ENCODE measurements at regions not wholly inside any gene's neighbourhood (a gene's known extent, or its start where the extent isn't known, plus 50 kb on each side); places are given as distances from the start of the nearest gene placed in this dataset.
A peak's percentile ranks its signal among the peaks of the same experiment; 100 is the strongest.

DNA sequence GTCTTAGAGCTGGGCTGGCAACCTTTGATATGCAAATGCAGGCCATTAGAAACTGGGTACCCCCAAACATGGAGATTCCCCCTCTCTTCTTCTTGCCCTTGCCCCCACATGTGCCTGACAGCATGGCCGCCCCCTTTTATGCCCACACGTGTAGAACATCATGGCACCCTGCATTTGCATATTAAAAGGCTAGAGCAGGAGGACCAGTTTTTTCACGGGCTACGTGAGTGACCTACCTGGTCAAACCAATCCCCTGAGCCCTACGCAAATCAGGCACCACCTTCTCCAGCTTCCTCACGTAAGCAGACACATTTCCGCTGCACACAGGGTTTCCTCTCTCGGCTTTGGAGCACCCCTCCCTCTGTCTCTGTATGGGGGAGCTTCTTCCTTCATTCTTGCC lies 110.9 kb upstream of the COPS8 start:
- DNase-seq = no peak

GRCh38 chr2:236975766-236976165 lies 109.9 kb upstream of the COPS8 start:
- DNase-seq = no peak

DNA sequence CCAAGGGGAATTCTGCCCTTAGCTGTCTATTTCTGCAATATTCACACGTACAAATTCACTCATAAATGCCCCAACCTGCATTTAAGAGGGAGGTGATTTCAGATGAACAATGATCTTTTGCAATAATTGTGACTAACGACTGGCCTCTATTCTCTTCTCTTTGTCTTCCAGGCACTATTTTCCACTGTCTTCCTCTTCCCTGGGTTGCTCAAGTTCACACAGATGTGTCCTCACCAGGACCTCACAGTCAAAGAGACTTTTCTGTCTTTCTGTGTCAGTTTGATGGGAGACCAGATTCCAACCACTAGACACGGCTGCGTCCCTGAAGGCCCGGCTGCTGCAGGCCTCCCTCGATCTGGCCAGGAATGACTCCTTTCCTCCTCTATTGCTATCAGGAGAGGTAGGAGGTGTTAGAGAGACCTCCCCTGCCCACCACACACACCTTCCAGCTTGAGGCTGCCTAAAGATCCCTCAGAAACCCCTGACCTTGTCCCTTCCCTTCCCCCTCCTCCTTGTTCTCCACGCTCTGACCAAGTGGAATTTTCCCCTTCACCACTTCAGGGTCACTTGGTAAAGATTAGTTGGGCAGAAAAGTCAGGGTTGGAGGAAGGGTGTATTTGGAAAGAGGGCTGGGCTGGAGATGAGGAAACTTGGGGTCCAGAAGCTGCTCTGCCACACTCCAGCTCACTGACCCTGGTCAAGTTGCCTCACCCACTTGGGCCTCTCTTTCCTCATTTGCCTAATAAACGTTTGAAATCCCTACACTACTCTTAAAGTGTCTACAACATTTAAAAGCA lies 109.2 kb upstream of the COPS8 start:
- DNase-seq = no peak

- DNase-seq = no peak
Observed at GRCh38 chr2:236977063-236977851, 108.4 kb upstream of the COPS8 start.

GRCh38 chr2:236977852-236978398 lies 107.8 kb upstream of the COPS8 start:
- DNase-seq = no peak

DNA sequence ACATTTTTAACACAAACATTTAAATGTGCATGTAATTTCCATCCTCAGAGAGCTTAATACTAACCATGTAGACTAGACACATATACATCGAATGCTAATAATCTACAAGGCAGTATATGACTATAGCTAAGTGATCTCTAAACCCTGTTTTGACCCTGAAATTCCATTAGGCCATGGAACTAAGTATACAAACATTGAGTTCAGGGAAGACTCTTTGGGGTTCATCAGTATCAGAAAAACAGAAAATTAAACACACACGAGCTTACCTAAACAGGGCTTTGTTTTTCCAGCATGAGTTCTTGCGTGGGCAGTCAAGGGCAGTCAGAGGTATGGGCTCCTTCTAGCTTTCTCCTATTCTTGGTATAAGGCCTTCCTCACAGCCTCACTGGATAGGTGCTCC lies 106.0 kb upstream of the COPS8 start:
- DNase-seq = no peak

GRCh38 chr2:236980961-236981360 lies 104.7 kb upstream of the COPS8 start:
- DNase-seq = no peak

- DNase-seq = no peak
Observed at GRCh38 chr2:236981701-236982485, 103.8 kb upstream of the COPS8 start.

DNA sequence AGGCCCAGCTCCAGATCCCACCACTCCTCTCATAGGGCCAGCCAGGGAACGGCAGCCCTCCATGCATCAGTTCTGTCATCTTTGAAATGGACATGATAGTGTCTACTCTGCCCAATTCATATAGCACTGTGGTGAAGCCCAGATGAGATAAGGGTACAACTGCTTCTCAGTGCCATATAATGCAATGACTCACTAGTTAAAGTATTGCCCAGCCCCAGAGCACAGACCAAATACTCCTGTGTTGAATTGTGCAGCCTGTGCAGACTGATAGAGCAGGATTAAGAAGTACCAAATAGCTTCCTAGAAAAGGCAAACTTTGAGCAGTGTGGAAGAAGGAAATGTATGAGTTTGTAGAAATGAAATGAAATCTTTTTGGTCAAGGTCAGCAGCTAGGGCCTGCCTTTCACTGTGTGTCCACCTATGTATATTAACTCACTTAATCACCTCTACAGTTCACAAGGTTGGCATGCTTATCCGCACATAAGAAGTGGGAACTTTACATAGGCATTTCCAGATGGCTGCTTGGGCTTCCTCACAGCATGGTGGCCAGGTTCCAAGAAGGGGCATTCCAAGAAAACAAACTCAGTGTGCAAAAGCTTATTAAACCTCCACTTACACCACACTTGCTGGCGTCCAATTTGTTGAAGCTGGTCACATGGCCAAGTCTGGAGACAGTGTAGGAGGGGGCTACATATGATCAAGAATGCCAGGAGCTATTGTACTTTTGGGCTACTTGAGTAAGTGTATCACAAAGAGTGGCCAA lies 102.8 kb upstream of the COPS8 start:
- no peak for DNase-seq

DNA sequence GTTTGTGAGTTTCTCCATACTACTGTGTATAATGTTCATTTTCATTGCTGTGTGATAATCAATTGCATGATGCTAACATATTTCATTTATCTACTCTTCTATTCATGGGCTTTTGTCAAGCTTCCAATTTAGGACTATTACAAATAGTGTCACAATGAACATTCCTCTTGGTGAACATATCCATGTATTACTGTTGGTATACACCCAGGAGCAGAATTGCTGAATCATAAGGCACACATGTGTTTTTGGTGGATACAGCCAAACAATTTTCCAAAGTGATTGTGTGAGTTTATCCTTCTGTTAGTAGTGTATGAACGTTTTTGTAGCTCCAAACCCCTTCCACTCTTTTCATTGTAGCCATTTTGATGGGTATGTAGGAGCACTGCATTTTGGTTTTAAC lies 101.6 kb upstream of the COPS8 start:
- peak; percentile 31 for DNase-seq

DNA sequence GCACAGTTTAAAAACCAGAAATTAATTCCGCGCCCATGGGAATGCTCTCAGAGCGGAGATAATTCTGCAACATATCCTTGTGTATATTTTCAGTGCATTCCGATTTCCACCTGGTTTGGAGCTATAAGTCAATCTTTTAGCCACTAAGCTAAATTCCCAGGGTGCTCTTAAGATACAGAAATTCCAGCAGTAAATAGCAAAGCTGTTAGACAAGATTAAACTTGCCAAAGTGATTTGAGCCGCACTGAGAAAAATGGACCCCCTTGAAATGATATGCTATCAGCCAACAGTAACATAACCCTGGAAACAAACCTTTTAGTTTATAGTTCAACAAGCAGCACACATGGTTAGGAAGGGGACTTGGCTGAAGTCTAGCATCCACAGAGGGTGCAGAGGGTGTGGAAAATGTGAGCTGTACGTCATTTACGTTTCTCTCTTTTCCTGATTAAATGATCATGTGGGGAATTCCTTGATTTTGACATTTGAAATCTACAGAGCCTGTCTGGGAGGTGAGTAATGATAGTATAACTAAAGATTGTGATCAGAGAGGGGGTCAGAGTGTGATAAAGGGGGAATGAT lies 99.8 kb upstream of the COPS8 start:
- DNase-seq = peak; percentile 66

GRCh38 chr2:236986524-236987330 lies 99.0 kb upstream of the COPS8 start:
- no peak for DNase-seq

DNA sequence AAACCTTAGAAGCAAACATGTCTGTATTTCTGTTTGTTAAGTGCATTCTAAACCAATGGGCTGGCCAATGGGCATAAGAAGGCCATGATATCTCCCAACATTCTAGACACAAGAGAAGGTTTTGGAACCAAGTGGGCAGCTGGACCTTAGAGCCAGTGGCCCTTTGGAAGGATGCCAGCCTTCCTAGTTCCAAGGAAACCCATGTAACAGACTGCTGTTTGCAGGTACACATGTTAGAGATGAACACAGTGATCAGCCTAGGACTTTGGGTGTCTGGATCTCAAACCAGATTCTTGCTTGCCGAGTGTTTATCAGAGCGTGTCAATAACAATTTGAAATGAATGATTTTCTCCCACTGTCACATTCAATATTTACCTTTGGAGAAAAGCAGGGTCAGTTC lies 97.5 kb upstream of the COPS8 start:
- no peak for DNase-seq

GRCh38 chr2:236988690-236989624 lies 96.7 kb upstream of the COPS8 start:
- DNase-seq = peak; percentile 56

DNA sequence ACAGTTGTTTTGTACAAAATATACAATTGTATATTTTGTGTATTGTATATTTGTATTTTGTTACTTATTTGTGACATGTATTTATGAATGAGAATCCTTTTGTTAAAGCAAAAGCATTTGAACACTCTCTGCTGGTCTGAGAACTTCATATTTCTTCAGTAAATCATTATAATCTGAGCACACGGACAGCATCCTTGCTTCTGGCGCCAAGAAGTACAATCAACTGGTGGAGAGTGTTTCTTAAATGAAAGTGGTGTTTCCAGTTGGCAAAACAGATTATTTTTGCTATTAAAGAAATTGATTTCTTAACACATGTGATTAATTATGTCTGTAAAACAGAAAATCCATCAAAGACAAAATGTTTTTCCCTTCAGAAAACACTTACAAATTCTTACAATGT lies 95.1 kb upstream of the COPS8 start:
- no peak for DNase-seq

- no peak for DNase-seq
Observed at GRCh38 chr2:236991874-236992273, 93.8 kb upstream of the COPS8 start.

- no peak for DNase-seq
Observed at GRCh38 chr2:236993286-236993685, 92.4 kb upstream of the COPS8 start.

GRCh38 chr2:236994361-236994760 lies 91.3 kb upstream of the COPS8 start:
- DNase-seq = no peak

DNA sequence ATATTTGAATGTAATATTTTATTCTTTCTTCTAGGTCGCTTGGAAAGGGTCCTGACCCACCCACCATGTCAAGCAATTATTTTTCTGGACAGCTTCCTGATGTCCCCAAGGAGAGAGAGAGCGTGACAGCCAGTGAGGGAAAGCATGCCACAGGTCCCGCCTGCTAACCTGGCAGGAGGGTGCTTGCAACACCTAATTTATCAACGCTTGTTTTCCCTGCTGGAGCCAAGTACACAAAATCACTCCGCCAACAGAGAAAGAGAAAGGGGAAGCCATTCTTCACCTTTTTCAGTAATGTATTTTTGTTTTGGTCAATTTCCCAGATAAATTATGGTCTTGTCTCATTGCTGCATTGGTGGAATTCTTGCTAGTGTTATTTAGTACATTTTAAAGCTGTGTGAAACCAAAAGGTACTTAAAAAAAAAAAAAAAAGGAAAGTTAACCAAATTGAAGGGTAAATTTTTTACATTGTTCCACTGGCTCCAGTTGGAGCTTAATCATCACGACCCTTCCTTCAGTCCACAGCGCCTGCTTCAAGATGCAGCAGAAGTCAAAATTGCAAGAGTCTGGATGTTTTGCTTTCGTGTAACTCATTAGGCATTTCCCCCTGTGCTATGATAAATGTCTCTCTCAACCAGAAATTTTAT lies 88.5 kb upstream of the COPS8 start:
- DNase-seq = no peak
